ENCODE measurements at regions not wholly inside any gene's neighbourhood (a gene's known extent, or its start where the extent isn't known, plus 50 kb on each side); places are given as distances from the start of the nearest gene placed in this dataset.

- no peak for TF ChIP-seq POLR2A (IDR thresholded peaks at IDR 0.05; ENCODE audit: low read depth, low read length)
- FAIRE-seq (no peak), DNase-seq (ENCODE audit: insufficient read length, low spot score) (no peak)
Observed at GRCh38 chr13:109615721-109616420, 170.5 kb downstream of the IRS2 start.

- FAIRE-seq: no peak
- no peak for TF ChIP-seq POLR2A (IDR thresholded peaks at IDR 0.05; ENCODE audit: low read depth, low read length)
- no peak for DNase-seq (ENCODE audit: insufficient read length, low spot score)
Observed at GRCh38 chr13:109611912-109612691, 174.3 kb downstream of the IRS2 start.

GRCh38 chr13:109610517-109610916, 175.9 kb downstream of the IRS2 start:
- FAIRE-seq: no peak
- DNase-seq (ENCODE audit: insufficient read length, low spot score): peak; percentile 19
- no peak for TF ChIP-seq POLR2A (IDR thresholded peaks at IDR 0.05; ENCODE audit: low read depth, low read length)

GRCh38 chr13:109608503-109608902, 177.9 kb downstream of the IRS2 start:
- TF ChIP-seq POLR2A (IDR thresholded peaks at IDR 0.05; ENCODE audit: low read depth, low read length): no peak
- FAIRE-seq: no peak
- DNase-seq (ENCODE audit: insufficient read length, low spot score): no peak

- TF ChIP-seq POLR2A (IDR thresholded peaks at IDR 0.05; ENCODE audit: low read depth, low read length): no peak
- DNase-seq (ENCODE audit: insufficient read length, low spot score) (no peak), FAIRE-seq (no peak)
Observed at GRCh38 chr13:109608059-109608458, 178.3 kb downstream of the IRS2 start.

- FAIRE-seq: no peak
- no peak for DNase-seq (ENCODE audit: insufficient read length, low spot score)
- TF ChIP-seq POLR2A (IDR thresholded peaks at IDR 0.05; ENCODE audit: low read depth, low read length): no peak
Observed at GRCh38 chr13:109606520-109606919, 179.9 kb downstream of the IRS2 start.

GRCh38 chr13:109605846-109606245, 180.5 kb downstream of the IRS2 start:
- FAIRE-seq: no peak
- no peak for TF ChIP-seq POLR2A (IDR thresholded peaks at IDR 0.05; ENCODE audit: low read depth, low read length)

GRCh38 chr13:109604894-109605293, 181.5 kb downstream of the IRS2 start:
- DNase-seq (ENCODE audit: insufficient read length, low spot score) (no peak), FAIRE-seq (no peak)
- TF ChIP-seq POLR2A (IDR thresholded peaks at IDR 0.05; ENCODE audit: low read depth, low read length): no peak

More at GRCh38 chr13:109605846-109606245, 180.5 kb downstream of the IRS2 start:
- no peak for DNase-seq (ENCODE audit: insufficient read length, low spot score)

GRCh38 chr13:109602356-109602755, 184.0 kb downstream of the IRS2 start:
- FAIRE-seq: no peak
- TF ChIP-seq POLR2A (IDR thresholded peaks at IDR 0.05; ENCODE audit: low read depth, low read length): no peak
- no peak for DNase-seq (ENCODE audit: insufficient read length, low spot score)

GRCh38 chr13:109599901-109600657, 186.3 kb downstream of the IRS2 start:
- FAIRE-seq (no peak), DNase-seq (ENCODE audit: insufficient read length, low spot score) (no peak)
- no peak for TF ChIP-seq POLR2A (IDR thresholded peaks at IDR 0.05; ENCODE audit: low read depth, low read length)

GRCh38 chr13:109595471-109595870, 190.9 kb downstream of the IRS2 start:
- DNase-seq (ENCODE audit: insufficient read length, low spot score) (no peak), FAIRE-seq (peak; percentile 58)
- TF ChIP-seq POLR2A (IDR thresholded peaks at IDR 0.05; ENCODE audit: low read depth, low read length): no peak

- no peak for TF ChIP-seq POLR2A (IDR thresholded peaks at IDR 0.05; ENCODE audit: low read depth, low read length)
- no peak for DNase-seq (ENCODE audit: insufficient read length, low spot score)
- FAIRE-seq: no peak
Observed at GRCh38 chr13:109593230-109593629, 193.2 kb downstream of the IRS2 start.

- no peak for DNase-seq (ENCODE audit: insufficient read length, low spot score)
- no peak for FAIRE-seq
- TF ChIP-seq POLR2A (IDR thresholded peaks at IDR 0.05; ENCODE audit: low read depth, low read length): no peak
Observed at GRCh38 chr13:109592770-109593169, 193.6 kb downstream of the IRS2 start.

- no peak for FAIRE-seq
- TF ChIP-seq POLR2A (IDR thresholded peaks at IDR 0.05; ENCODE audit: low read depth, low read length): no peak
- DNase-seq (ENCODE audit: insufficient read length, low spot score): no peak
Observed at GRCh38 chr13:109587689-109588088, 198.7 kb downstream of the IRS2 start.
